ENCODE measurements at regions not wholly inside any gene's neighbourhood (a gene's known extent, or its start where the extent isn't known, plus 50 kb on each side); places are given as distances from the start of the nearest gene placed in this dataset.

DNA sequence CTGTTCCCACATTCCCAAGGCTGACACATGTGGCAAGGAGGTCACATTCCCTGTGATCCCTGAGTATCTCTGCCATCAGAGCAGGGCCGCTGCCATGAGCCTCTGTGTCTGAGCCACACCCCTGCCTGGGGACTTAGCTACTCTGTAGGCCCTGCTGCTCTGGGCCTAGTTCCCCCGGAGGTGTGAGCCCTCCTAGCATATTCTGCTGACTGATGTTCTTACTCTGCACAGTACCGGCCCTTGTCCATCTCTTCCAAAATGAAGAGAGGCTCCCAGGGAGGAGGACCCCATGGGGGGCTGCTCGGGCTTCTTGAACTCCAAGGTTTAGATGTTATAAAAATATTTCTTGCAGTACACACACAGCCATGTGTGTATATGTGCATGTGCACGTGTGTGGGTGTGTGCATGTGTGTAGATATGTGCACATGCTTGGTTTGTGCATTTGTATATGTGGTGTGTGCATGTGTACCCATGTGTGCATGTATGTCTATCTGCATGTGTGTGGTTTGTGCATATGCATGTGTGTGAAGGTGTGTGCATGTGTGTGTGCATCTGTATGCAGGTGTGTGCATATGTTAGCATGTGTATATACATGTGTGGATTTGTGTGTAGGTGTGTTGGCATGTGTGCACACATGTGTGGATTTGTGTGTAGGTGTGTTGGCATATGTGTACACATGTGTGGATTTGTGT is 101.2 kb downstream of the ERMARD start:
- ATAC-seq (peak; percentile 22), DNase-seq (ENCODE audit: low spot score) (no peak)
- POLR2A ChIA-PET: no interaction called here
- TF ChIP-seq NR3C1 (CRISPR knock-in tag; conservative IDR thresholded peaks at IDR 0.05; ENCODE audit: low read depth) (no peak), FOXK1 (CRISPR knock-in tag; IDR thresholded peaks at IDR 0.05) (no peak), ZNF263 (CRISPR knock-in tag; IDR thresholded peaks at IDR 0.05; ENCODE audit: low read depth) (no peak), ZNF317 (CRISPR knock-in tag; IDR thresholded peaks at IDR 0.05; ENCODE audit: borderline replicate concordance, low read depth) (no peak)
- 0 out of 2 replicates have a peak overlapping the region, but pooled peaks have one; percentile 32 for H3K27ac Mint-ChIP-seq
- CTCF ChIA-PET: interaction anchor here (1.1 to 3.1 kb wide), 2 partner anchors 21 to 63 kb away, joined by 3 to 16 read pairs; no protein-coding TSS in a partner anchor
- no peaks in the 10 kb centered on the region for H3K27me3 Mint-ChIP-seq (ENCODE audit: low read depth)
- H3K4me1 Mint-ChIP-seq: peaks cover 9% of the 10 kb centered on the region
- H3K36me3 Mint-ChIP-seq: peaks cover 16% of the 10 kb centered on the region
- no peak overlapping the region for H3K4me3 Mint-ChIP-seq
- peaks cover 32% of the 10 kb centered on the region for H3K9me3 Mint-ChIP-seq

DNA sequence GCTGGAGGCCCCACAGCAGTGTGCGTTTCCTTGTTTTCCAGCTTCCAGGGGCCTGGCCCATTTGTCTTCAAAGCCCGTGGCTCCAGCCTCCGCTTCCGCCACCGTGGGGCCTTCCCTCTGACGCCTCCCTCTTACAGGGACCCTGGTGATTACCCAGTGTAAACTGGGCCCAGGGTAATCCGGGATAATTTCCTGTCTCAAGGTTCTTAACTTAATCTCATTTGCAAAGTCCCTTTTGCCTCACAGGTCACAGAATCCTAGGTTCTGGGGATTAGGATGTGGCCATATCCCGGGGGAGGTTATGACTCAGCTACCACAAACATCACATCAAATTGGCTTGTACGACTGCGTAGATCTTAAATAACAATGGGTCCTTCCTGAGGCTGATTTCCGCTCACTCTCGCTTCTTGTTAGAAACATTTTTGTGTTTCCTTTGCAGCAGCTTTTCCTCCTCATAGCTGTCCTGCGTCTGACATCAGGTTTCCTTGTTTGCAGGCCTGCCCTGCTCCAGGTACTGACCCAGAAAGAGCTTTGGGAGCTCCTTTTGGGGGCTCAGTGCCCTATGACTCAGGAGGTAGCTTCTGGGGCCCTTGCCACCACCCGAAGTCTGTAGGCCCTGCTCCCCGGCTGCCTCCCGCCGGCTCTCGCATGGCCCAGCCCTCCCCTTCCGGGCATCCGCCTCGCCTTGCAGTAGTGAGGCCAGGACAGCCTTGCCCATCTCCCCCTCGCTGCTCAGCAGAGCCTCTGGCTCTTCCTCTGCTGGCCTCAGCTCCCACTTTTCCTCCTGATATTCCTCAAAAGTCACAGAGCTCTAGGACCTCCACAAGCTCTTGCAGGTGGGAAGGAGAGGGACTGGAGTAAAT is 100.5 kb downstream of the ERMARD start:
- H3K27me3 Mint-ChIP-seq (ENCODE audit: low read depth): no peaks in the 10 kb centered on the region
- no peak overlapping the region for H3K4me3 Mint-ChIP-seq
- ChIA-PET POLR2A (no interaction called here), CTCF (interaction anchor here (1.1 to 3.1 kb wide), 2 partner anchors 20 to 62 kb away, joined by 3 to 16 read pairs; no protein-coding TSS in a partner anchor)
- TF ChIP-seq FOXP1 (CRISPR knock-in tag; IDR thresholded peaks at IDR 0.05; ENCODE audit: borderline replicate concordance): no peak
- TF ChIP-seq, protein P1, sequence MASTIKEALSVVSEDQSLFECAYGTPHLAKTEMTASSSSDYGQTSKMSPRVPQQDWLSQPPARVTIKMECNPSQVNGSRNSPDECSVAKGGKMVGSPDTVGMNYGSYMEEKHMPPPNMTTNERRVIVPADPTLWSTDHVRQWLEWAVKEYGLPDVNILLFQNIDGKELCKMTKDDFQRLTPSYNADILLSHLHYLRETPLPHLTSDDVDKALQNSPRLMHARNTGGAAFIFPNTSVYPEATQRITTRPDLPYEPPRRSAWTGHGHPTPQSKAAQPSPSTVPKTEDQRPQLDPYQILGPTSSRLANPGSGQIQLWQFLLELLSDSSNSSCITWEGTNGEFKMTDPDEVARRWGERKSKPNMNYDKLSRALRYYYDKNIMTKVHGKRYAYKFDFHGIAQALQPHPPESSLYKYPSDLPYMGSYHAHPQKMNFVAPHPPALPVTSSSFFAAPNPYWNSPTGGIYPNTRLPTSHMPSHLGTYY (CRISPR knock-in tag; IDR thresholded peaks at IDR 0.05): no peak
- TF ChIP-seq RORB (CRISPR knock-in tag; IDR thresholded peaks at IDR 0.05): no peak
- no peak for TF ChIP-seq ZNF138 (CRISPR knock-in tag; conservative IDR thresholded peaks at IDR 0.05)
- TF ChIP-seq, protein P2, sequence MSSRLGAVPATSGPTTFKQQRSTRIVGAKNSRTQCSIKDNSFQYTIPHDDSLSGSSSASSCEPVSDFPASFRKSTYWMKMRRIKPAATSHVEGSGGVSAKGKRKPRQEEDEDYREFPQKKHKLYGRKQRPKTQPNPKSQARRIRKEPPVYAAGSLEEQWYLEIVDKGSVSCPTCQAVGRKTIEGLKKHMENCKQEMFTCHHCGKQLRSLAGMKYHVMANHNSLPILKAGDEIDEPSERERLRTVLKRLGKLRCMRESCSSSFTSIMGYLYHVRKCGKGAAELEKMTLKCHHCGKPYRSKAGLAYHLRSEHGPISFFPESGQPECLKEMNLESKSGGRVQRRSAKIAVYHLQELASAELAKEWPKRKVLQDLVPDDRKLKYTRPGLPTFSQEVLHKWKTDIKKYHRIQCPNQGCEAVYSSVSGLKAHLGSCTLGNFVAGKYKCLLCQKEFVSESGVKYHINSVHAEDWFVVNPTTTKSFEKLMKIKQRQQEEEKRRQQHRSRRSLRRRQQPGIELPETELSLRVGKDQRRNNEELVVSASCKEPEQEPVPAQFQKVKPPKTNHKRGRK (CRISPR knock-in tag; IDR thresholded peaks at IDR 0.05; ENCODE audit: borderline replicate concordance): no peak
- TF ChIP-seq, protein P3, sequence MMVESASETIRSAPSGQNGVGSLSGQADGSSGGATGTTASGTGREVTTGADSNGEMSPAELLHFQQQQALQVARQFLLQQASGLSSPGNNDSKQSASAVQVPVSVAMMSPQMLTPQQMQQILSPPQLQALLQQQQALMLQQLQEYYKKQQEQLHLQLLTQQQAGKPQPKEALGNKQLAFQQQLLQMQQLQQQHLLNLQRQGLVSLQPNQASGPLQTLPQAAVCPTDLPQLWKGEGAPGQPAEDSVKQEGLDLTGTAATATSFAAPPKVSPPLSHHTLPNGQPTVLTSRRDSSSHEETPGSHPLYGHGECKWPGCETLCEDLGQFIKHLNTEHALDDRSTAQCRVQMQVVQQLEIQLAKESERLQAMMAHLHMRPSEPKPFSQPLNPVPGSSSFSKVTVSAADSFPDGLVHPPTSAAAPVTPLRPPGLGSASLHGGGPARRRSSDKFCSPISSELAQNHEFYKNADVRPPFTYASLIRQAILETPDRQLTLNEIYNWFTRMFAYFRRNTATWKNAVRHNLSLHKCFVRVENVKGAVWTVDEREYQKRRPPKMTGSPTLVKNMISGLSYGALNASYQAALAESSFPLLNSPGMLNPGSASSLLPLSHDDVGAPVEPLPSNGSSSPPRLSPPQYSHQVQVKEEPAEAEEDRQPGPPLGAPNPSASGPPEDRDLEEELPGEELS (CRISPR knock-in tag; IDR thresholded peaks at IDR 0.05): no peak
- no peak for TF ChIP-seq ETV6 (CRISPR knock-in tag; IDR thresholded peaks at IDR 0.05)
- TF ChIP-seq, protein P4, sequence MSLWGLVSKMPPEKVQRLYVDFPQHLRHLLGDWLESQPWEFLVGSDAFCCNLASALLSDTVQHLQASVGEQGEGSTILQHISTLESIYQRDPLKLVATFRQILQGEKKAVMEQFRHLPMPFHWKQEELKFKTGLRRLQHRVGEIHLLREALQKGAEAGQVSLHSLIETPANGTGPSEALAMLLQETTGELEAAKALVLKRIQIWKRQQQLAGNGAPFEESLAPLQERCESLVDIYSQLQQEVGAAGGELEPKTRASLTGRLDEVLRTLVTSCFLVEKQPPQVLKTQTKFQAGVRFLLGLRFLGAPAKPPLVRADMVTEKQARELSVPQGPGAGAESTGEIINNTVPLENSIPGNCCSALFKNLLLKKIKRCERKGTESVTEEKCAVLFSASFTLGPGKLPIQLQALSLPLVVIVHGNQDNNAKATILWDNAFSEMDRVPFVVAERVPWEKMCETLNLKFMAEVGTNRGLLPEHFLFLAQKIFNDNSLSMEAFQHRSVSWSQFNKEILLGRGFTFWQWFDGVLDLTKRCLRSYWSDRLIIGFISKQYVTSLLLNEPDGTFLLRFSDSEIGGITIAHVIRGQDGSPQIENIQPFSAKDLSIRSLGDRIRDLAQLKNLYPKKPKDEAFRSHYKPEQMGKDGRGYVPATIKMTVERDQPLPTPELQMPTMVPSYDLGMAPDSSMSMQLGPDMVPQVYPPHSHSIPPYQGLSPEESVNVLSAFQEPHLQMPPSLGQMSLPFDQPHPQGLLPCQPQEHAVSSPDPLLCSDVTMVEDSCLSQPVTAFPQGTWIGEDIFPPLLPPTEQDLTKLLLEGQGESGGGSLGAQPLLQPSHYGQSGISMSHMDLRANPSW (CRISPR knock-in tag; conservative IDR thresholded peaks at IDR 0.05; ENCODE audit: low read depth): no peak
- no peak for TF ChIP-seq ZNF121 (CRISPR knock-in tag; IDR thresholded peaks at IDR 0.05)
- TF ChIP-seq TCF7 (CRISPR knock-in tag; IDR thresholded peaks at IDR 0.05; ENCODE audit: low read depth): no peak
- TF ChIP-seq, protein P5, sequence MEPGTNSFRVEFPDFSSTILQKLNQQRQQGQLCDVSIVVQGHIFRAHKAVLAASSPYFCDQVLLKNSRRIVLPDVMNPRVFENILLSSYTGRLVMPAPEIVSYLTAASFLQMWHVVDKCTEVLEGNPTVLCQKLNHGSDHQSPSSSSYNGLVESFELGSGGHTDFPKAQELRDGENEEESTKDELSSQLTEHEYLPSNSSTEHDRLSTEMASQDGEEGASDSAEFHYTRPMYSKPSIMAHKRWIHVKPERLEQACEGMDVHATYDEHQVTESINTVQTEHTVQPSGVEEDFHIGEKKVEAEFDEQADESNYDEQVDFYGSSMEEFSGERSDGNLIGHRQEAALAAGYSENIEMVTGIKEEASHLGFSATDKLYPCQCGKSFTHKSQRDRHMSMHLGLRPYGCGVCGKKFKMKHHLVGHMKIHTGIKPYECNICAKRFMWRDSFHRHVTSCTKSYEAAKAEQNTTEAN (CRISPR knock-in tag; IDR thresholded peaks at IDR 0.05): no peak
- H3K4me1 Mint-ChIP-seq: peaks cover 13% of the 10 kb centered on the region
- peak overlapping the region; percentile 49; the same call in 1 of the 2 replicates for H3K27ac Mint-ChIP-seq
- DNase-seq (ENCODE audit: low spot score) (no peak), ATAC-seq (peak; percentile 51)
- peaks cover 26% of the 10 kb centered on the region for H3K9me3 Mint-ChIP-seq
- H3K36me3 Mint-ChIP-seq: peaks cover 9% of the 10 kb centered on the region

Data from WTC11 (cell line).